NCI-H1930 (cell line): ENCODE measurements at regions not wholly inside any gene's neighbourhood (a gene's known extent, or its start where the extent isn't known, plus 50 kb on each side); places are given as distances from the start of the nearest gene placed in this dataset.
"Not testable (repeated sequence)": the region's sequence is repeated elsewhere in the genome, so short reads cannot be mapped to it uniquely, and the experiment has no call there.

Experiments
- DNase-seq, 2 experiments: peaks; one replicate each; lab custom pipeline; 2025; lab: John Stamatoyannopoulos, UW

- DNase-seq: no peak
These were observed 385.6 kb downstream of the IRS2 start for GRCh38 chr13:109400624-109401257.

DNA sequence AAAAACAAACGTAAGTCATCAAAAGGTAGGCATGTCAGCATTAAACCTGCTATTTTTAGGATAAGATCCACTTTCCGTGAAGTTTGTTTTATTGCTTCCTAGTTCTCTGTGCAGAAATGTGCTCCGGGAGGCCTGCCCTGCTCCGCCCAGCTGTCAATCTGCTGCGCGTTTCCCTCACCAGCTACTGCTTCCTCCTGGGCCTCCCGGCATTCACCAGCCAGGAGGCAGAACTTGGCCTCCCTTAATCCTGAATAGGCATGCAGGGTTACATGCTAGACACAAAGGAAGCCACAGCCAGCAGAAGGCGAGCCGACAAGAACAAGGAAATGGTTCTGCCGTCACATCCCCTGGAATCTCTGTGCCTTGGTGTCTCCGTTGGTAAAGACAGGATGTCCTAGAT lies 386.2 kb downstream of the IRS2 start:
- DNase-seq: no peak

GRCh38 chr13:109398071-109398470 lies 388.3 kb downstream of the IRS2 start:
- DNase-seq: not testable (repeated sequence)

DNA sequence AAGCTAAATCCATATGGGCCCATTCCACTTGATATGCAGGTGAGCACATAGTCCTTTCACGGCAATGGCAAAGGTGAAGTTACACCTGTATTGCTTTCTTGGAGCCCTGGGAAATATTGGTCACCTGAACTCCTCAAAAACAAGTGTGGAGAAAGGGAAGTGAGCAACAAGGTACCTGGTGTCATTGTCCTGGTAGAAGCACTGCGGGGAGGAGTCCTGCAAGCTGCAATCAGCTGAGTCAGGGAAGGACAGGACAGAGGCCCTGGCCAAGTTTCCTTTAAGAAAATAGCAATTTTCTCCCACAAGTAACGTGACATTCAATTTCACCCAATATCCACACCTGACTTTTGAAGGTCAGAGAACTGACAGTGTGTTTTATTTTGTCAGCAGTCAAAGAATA lies 389.1 kb downstream of the IRS2 start:
- DNase-seq: no peak

DNA sequence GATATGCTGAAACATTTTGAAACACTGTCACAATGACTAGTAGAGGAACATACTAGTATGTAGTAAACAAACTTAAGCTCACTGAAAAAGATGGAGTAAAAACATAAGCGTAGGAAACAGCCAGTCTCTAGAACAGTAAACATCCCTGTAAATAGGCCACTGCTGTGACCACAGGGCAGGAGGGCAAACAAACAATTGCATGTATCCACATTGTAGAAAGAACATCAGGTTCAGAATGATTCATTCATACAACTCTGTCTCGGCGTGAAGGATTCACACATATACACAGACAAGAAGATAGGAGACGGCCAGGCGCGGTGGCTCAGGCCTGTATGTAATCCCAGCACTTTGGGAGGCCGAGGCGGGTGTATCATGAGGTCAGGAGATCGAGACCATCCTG lies 390.1 kb downstream of the IRS2 start:
- DNase-seq: no peak

DNA sequence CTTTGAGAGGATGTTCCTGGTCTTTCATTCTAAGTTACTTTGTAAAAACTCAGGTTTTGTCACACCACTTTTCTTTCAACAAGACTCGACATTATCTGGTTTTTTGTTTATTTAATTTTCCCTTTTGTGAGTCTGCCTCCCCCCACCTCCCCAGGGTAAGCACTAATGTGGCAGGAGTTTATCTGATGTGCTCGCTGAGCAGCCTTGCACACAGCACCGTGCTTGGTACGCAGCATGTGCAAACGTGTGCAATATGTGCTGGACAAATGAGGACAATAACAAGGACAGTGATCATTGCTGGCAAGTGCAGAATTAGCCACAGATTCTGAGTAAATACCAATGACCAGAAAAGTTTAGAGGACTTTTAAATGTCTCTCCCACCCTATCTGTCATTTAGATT lies 391.4 kb downstream of the IRS2 start:
- DNase-seq: no peak

GRCh38 chr13:109394311-109394988 lies 391.9 kb downstream of the IRS2 start:
- no peak for DNase-seq

GRCh38 chr13:109393045-109393444 lies 393.3 kb downstream of the IRS2 start:
- DNase-seq: no peak

- DNase-seq: no peak
These were observed 396.0 kb downstream of the IRS2 start for GRCh38 chr13:109390391-109390790.

GRCh38 chr13:109389892-109390345 lies 396.5 kb downstream of the IRS2 start:
- no peak for DNase-seq

GRCh38 chr13:109389456-109389855 lies 396.9 kb downstream of the IRS2 start:
- no peak for DNase-seq

DNA sequence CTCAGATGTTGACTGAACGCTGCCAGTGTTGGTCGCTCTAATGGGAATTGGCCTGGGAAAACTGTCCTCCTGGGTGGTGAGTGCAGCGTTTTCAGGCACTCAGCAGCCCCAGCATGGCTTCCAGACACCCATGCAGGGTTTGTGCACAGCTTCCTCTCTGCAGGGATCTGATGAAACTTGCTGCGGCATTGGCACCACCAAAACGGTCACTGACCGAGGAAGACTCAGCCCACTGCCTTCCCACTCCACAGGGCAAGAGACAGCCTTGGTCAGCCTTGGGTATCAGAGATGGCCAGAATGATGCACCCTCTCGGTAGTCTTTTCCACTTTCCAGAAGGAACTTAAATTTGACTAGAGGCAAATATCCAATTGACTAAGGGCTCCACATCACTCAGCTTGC lies 398.9 kb downstream of the IRS2 start:
- DNase-seq: no peak

GRCh38 chr13:109385242-109385560 lies 401.2 kb downstream of the IRS2 start:
- DNase-seq: no peak

DNA sequence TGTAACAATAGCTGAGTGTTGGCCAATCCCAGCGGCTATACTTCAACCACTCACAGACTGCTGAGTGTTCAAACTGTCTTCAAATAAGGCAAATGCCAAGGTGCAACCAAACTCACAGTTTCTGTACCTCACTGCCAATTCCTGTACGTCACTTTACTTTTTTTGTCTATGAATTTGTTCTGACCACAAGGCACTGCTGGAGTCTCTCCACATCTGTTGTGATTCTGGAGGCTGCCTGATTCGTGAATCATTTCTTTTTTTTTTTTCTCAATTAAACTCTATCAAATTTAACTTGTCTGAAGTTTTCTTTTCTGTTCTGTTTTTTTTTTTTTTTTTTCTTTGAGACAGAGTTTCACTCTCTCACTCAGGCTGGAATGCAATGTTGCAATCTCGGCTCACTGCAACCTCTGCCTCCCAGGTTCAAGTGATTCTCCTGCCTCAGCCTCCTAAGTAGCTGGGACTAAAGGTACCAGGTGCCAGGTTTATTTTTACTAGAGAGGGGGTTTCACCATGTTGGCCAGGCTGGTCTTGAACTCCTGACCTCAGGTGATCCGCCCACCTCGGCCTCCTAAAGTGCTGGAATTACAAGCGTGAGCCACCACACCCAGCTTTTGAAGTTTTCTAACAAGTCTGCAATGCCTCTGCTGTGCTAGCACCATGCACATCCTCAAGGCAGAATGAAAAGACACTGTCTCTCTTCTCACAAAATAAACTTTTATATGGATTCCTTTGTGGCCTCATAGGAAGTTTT lies 401.7 kb downstream of the IRS2 start:
- DNase-seq: no peak

DNA sequence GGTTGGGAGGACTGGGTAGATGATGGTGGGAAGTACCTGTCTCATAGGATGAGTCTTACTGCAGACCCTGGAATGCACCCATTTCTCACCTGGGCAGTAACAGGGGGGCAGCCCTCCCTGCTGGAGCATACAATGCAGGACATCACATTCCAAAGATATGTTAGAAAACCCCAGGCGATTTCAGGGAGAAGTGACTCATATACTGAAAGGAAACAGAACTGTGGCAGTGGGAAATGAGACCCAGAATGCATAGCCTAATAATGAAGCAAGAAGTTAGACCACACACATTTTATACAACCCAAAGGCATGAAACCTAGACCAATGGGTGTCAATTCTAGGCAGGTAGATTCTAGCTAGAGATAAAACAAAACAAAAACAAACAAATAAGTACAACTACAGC lies 402.7 kb downstream of the IRS2 start:
- no peak for DNase-seq

DNA sequence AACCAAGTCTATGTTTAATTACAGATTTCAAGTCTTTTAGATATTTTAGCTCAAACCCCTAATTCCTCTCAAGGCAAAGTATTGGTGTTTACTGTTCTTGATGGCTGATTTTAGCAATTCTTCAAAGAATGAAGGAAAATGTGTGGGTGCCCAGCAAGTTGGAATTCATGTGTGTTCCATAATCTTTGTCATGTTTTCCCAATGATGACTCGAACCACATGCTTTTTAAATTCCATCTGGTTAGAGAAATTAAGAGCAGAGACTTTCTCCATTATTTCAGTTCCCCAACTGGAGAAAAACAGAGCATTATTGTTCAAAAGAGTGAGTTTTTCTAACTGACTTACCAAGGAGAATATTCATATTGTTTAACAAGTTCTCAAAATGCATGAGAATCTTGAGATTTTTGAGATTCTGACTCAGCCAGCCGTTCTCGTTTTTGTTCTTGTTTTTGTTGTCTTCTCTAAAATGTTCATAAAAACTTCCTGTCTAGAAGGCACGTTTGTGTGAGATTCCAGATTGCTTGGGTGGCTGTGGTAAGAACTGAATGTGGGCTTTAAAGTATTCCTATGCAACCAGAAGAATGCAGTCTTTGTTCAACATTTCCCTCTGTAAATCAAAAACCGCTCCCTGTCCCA lies 404.7 kb downstream of the IRS2 start:
- no peak for DNase-seq

DNA sequence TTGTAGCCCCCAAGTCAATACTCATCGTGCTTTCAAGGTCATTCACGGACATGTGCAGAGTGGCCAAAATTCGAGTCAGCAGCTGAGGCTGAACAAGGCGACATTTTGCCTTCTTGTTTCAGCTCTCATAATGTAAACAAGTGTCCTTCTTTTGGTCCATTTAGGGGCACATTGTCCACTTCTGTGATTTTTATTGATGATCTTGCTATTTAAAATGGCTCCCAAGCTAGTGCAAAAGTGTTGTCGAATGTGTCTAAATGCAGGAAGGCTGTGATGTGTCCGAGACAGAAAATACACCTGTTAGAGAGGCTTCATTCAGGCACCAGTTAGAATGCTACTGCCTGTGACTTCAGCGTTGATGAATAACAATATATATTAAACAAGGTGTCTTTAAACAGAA lies 405.9 kb downstream of the IRS2 start:
- no peak for DNase-seq

GRCh38 chr13:109379930-109380329 lies 406.5 kb downstream of the IRS2 start:
- no peak for DNase-seq

DNA sequence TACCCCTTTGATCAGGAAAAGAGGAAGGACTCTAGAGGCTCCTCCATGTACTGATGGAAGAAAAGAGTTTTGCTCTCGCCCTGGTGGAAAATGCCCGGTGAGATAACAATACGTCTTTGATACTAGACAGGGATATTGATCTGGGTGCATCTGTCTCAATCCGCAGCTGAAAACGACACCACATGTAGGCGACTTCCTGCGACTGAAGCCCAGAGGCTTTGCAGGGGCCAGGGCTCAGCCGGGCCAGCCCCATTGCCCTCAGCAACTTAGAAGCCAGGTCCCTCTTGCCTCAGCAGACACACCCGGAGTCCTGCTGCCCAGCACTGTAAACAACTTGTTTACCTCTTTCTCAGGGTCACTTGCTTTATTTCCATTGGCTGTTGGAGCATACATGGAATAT lies 409.4 kb downstream of the IRS2 start:
- DNase-seq: no peak

- DNase-seq: no peak
These were observed 411.7 kb downstream of the IRS2 start for GRCh38 chr13:109374609-109375200.

DNA sequence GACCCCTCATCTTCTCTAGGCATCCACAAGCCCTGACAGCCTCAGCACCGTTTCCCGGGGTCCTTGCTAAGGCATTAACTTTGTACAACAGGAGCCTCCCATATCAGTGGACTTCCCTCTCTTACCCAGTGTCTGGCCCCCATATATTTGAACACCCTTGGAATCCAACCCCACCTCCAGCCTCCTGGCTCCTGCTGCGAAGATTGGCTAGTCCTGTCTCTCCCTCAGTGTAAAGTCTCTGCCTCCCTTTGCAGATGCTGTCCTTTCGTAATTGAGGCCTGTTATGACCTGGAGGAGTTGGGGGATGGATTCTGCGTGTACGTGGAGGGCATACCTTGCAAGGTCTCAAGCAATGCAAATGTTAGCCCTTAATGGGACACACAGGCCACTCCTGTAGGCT lies 413.7 kb downstream of the IRS2 start:
- DNase-seq: no peak

DNA sequence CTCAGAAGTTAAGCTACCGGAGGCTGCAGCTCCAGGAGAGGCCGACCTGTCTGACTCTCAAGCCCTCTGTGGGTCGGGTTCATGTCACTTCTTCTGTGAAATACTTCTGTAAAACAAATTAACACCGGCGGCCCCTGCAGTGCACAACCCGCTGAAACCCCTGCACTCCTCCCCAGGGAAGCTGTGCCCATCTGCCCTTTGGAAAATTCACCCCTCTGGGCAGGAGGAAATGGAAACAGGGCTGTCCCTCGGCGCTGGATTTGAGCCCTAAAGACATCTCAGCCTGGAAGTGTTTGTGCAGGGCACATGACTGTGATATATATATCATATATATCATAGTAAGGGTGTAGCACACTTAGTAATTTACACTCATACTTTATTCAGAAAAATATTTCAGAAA lies 415.3 kb downstream of the IRS2 start:
- DNase-seq: no peak

DNA sequence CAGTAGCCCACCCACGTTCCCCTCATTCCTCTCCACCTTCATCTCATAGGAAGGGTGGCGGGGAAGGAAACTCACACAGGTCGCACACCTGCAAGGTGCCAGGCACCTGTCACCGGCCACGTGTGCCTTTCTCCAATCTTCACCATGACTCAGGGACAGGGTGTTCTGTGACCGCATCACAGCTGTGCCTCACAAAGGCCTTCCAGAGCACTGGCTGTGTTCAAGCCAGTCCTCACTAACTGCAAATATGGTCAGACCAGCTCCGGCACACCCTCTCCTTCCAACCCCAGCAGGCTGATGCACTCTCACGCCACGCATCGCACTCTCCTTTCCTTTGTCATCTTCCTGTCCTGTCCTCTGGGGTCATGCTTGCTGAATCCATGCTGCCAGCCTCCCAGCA lies 415.9 kb downstream of the IRS2 start:
- DNase-seq: no peak
